GM12878 (cell line): ENCODE measurements at regions not wholly inside any gene's neighbourhood (a gene's known extent, or its start where the extent isn't known, plus 50 kb on each side); places are given as distances from the start of the nearest gene placed in this dataset.

Experiments
- ATAC-seq: fragments of 200-7000 bp; cut with Tn5 transposase; 3 replicates; pipeline ENCODE4 v1.9.1; 2020; ENCODE audit warnings: mild to moderate bottlenecking, moderate library complexity
- BruUV-seq: library from RNA; stranded (reverse); fragments of 400-500 nt; replicated peaks from 2 replicates; lab custom pipeline; 2021; lab: Mats Ljungman, UMichigan
- CTCF ChIA-PET: fragments of 300-600 bp; sonication (Branson Sonifier 250); formaldehyde crosslinking; extraction: SDS; loops from one replicate; lab custom pipeline; 2021; ENCODE audit warnings: inconsistent platforms; lab: Yijun Ruan, JAX
- POLR2A ChIA-PET: fragments of 350-600 bp; formaldehyde crosslinking; extraction: SDS; loops from one replicate; lab custom pipeline; 2021; ENCODE audit warnings: inconsistent platforms; lab: Charles Lee
- RAD21 ChIA-PET: fragments of 300-600 bp; sonication (Branson Sonifier 250); formaldehyde crosslinking; loops from one replicate; lab custom pipeline; 2023; ENCODE audit warnings: antibody characterized with exemption; ENCODE audit not compliant: unreplicated experiment; lab: Charles Lee
- SMC1A ChIA-PET: fragments of 300-600 bp; sonication (Branson Sonifier 250); formaldehyde crosslinking; loops from one replicate; lab custom pipeline; 2023; ENCODE audit not compliant: unreplicated experiment, uncharacterized antibody; lab: Charles Lee
- DNase-seq: peaks from one replicate; pipeline ENCODE4 v3.0.0-alpha.2; 2011; ENCODE audit warnings: low read depth, low spot score
- FAIRE-seq: peaks from 3 replicates; lab custom pipeline; 2011; peaks lifted over from hg19 to GRCh38; lab: Jason Lieb, UNC
- H2AFZ ChIP-seq: 2 replicates; pipeline ENCODE4 v1.6.0; 2011; ENCODE audit warnings: low read depth, low read length, control low read depth; ENCODE audit not compliant: control insufficient read depth
- H3K27ac ChIP-seq: 2 replicates; pipeline ENCODE4 v1.5.1; 2011; ENCODE audit warnings: control low read depth; ENCODE audit not compliant: control insufficient read depth, insufficient read depth
- H3K27me3 ChIP-seq, 2 experiments: replicated peaks in 1 of 2; 2 replicates each; pipeline versions ENCODE4 v1.6.0 to v1.6.1; 2011; ENCODE audit warnings: low read length in 1 of 2; ENCODE audit not compliant: control insufficient read depth in 2 of 2, insufficient read depth in 2 of 2
- H3K36me3 ChIP-seq, 2 experiments: 2 replicates each; pipeline ENCODE4 v1.5.1; 2011; ENCODE audit warnings: low read length in 1 of 2; ENCODE audit not compliant: control insufficient read depth in 2 of 2, insufficient read depth in 2 of 2
- H3K4me1 ChIP-seq: 2 replicates; pipeline ENCODE4 v1.6.1; 2011; ENCODE audit warnings: mild to moderate bottlenecking, low read length, moderate library complexity, mixed read lengths; ENCODE audit not compliant: control insufficient read depth, insufficient read depth
- H3K4me2 ChIP-seq: 2 replicates; pipeline ENCODE4 v1.6.0; 2011; ENCODE audit warnings: control low read depth; ENCODE audit not compliant: control insufficient read depth, insufficient read depth
- H3K4me3 ChIP-seq: fragments of 200-600 bp; sonication (generic); 2 replicates; pipeline ENCODE4 v1.5.1; 2016
- H3K79me2 ChIP-seq: 2 replicates; pipeline ENCODE4 v1.6.0; 2011; ENCODE audit warnings: low read length; ENCODE audit not compliant: control insufficient read depth, insufficient read depth
- H3K9ac ChIP-seq: 2 replicates; pipeline ENCODE4 v1.8.0; 2011; ENCODE audit warnings: low read length, control low read depth, mixed read lengths; ENCODE audit not compliant: control insufficient read depth, insufficient read depth
- H3K9me3 ChIP-seq: replicated peaks from 3 replicates; pipeline ENCODE4 v1.5.1; 2011; ENCODE audit warnings: mild to moderate bottlenecking, low read length; ENCODE audit not compliant: control insufficient read depth, insufficient read depth
- H4K20me1 ChIP-seq: 2 replicates; pipeline ENCODE4 v1.6.0; 2011; ENCODE audit not compliant: control insufficient read depth, insufficient read depth
- ASH2L ChIP-seq: fragments of 300-600, 200-600 bp; sonication (generic); IDR thresholded peaks from 2 replicates; pipeline ENCODE4 v1.6.1; 2017; ENCODE audit warnings: low read depth, mild to moderate bottlenecking, borderline replicate concordance
- FOS ChIP-seq: IDR thresholded peaks from 3 replicates; pipeline ENCODE4 v1.6.1; 2011; ENCODE audit warnings: borderline replicate concordance; ENCODE audit not compliant: insufficient read length; ENCODE audit errors: extremely low read depth
- FOXM1 ChIP-seq: IDR thresholded peaks from 2 replicates; pipeline ENCODE4 v1.6.1; 2012; ENCODE audit warnings: low read depth, mild to moderate bottlenecking, inconsistent platforms, low read length, moderate library complexity
- IKZF1 ChIP-seq: fragments of 450-650 bp; conservative IDR thresholded peaks from 2 replicates; pipeline ENCODE4 v1.6.1; 2017; ENCODE audit warnings: antibody characterized with exemption, mild to moderate bottlenecking
- IRF5 ChIP-seq: fragments of 450-650 bp; IDR thresholded peaks from 2 replicates; pipeline ENCODE4 v1.6.1; 2017; ENCODE audit warnings: borderline replicate concordance
- KAT2A ChIP-seq: conservative IDR thresholded peaks from 2 replicates; pipeline ENCODE4 v1.6.1; 2011; ENCODE audit warnings: low read depth, low read length; ENCODE audit not compliant: control insufficient read depth
- MTA3 ChIP-seq: IDR thresholded peaks from 2 replicates; pipeline ENCODE4 v1.6.1; 2012; ENCODE audit warnings: low read length, inconsistent platforms, borderline replicate concordance
- NFXL1 ChIP-seq: fragments of 450-650 bp; IDR thresholded peaks from 2 replicates; pipeline ENCODE4 v1.6.1; 2017; ENCODE audit warnings: antibody characterized with exemption, mild to moderate bottlenecking, borderline replicate concordance
- SMAD5 ChIP-seq: IDR thresholded peaks from 2 replicates; pipeline ENCODE4 v1.6.1; 2016; ENCODE audit warnings: antibody characterized with exemption, low read depth
- ZBTB40 ChIP-seq: fragments of 450-650 bp; IDR thresholded peaks from 2 replicates; pipeline ENCODE4 v1.6.1; 2016; ENCODE audit warnings: mild to moderate bottlenecking, moderate library complexity, borderline replicate concordance
- ZNF217 ChIP-seq: fragments of 450-650 bp; IDR thresholded peaks from 2 replicates; pipeline ENCODE4 v1.6.1; 2017; ENCODE audit warnings: antibody characterized with exemption, mild to moderate bottlenecking
- WGBS: methylation state at CpG from one replicate; pipeline ENCODE4 v1.1.6; 2016; ENCODE audit warnings: low lambda C conversion rate; ENCODE audit not compliant: insufficient replicate concordance, insufficient coverage; ENCODE audit errors: missing lambda C conversion rate; 5-methylcytosine and 5-hydroxymethylcytosine counted together
- in situ Hi-C: fragments of 300-500 bp; cut with MboI; formaldehyde crosslinking; loops from 9 replicates; pipeline ENCODE4 v1.14.3; 2018; ENCODE audit warnings: mixed read lengths
- intact Hi-C: fragments of 100-400 bp; cut with micrococcal nuclease; formaldehyde crosslinking; loops from one replicate; pipeline ENCODE4 v1.14.2; 2022; ENCODE audit not compliant: unreplicated experiment
- TF ChIP-seq, protein P1 (sequence below): IDR thresholded peaks from 2 replicates; pipeline ENCODE4 v1.6.1; 2011; ENCODE audit warnings: low read depth, low read length, improper control_type of control experiment, borderline replicate concordance
- TF ChIP-seq, protein P2 (sequence below): fragments of 450-650 bp; IDR thresholded peaks from 2 replicates; pipeline ENCODE4 v1.6.1; 2018; ENCODE audit warnings: mild to moderate bottlenecking, low read depth, moderate library complexity; ENCODE audit not compliant: partially characterized antibody

- no peaks in the 10 kb centered on the region for H3K4me1 ChIP-seq
- intact Hi-C loops (no loop called here), in situ Hi-C loops (no loop called here)
- H3K79me2 ChIP-seq = no peaks in the 10 kb centered on the region
- H2AFZ ChIP-seq = no peak overlapping the region
- ChIA-PET RAD21 (no interaction called here), SMC1A (no interaction called here), POLR2A (no interaction called here), CTCF (no interaction called here)
- no peak for DNase-seq
- TF ChIP-seq ZNF217 (no peak), ZBTB40 (no peak), KAT2A (no peak), IKZF1 (no peak), IRF5 (no peak), SMAD5 (no peak), FOS (no peak), MTA3 (no peak), NFXL1 (no peak), ASH2L (no peak), FOXM1 (no peak)
- TF ChIP-seq, protein P1, sequence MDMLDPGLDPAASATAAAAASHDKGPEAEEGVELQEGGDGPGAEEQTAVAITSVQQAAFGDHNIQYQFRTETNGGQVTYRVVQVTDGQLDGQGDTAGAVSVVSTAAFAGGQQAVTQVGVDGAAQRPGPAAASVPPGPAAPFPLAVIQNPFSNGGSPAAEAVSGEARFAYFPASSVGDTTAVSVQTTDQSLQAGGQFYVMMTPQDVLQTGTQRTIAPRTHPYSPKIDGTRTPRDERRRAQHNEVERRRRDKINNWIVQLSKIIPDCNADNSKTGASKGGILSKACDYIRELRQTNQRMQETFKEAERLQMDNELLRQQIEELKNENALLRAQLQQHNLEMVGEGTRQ = no peak
- TF ChIP-seq, protein P2, sequence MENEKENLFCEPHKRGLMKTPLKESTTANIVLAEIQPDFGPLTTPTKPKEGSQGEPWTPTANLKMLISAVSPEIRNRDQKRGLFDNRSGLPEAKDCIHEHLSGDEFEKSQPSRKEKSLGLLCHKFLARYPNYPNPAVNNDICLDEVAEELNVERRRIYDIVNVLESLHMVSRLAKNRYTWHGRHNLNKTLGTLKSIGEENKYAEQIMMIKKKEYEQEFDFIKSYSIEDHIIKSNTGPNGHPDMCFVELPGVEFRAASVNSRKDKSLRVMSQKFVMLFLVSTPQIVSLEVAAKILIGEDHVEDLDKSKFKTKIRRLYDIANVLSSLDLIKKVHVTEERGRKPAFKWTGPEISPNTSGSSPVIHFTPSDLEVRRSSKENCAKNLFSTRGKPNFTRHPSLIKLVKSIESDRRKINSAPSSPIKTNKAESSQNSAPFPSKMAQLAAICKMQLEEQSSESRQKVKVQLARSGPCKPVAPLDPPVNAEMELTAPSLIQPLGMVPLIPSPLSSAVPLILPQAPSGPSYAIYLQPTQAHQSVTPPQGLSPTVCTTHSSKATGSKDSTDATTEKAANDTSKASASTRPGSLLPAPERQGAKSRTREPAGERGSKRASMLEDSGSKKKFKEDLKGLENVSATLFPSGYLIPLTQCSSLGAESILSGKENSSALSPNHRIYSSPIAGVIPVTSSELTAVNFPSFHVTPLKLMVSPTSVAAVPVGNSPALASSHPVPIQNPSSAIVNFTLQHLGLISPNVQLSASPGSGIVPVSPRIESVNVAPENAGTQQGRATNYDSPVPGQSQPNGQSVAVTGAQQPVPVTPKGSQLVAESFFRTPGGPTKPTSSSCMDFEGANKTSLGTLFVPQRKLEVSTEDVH = no peak
- no TSS peak for BruUV-seq
- no peak for FAIRE-seq
- no peaks in the 10 kb centered on the region for H3K27me3 ChIP-seq
- WGBS = 3% methylated on average over 10 of the region's 10 CpGs
- no peaks in the 10 kb centered on the region for H4K20me1 ChIP-seq
- H3K27ac ChIP-seq = no peak overlapping the region
- no peak overlapping the region for H3K4me2 ChIP-seq
- H3K9me3 ChIP-seq = no peaks in the 10 kb centered on the region
- H3K36me3 ChIP-seq = no peaks in the 10 kb centered on the region
- no peak overlapping the region for H3K4me3 ChIP-seq
- no peak for ATAC-seq
- H3K9ac ChIP-seq = no peak overlapping the region
Measured at GRCh38 chr6:169158174-169158573, 95.5 kb downstream of the THBS2 start.
